ENCODE measurements at regions not wholly inside any gene's neighbourhood (a gene's known extent, or its start where the extent isn't known, plus 50 kb on each side); places are given as distances from the start of the nearest gene placed in this dataset.
"Not testable (repeated sequence)": the region's sequence is repeated elsewhere in the genome, so short reads cannot be mapped to it uniquely, and the experiment has no call there.

DNA sequence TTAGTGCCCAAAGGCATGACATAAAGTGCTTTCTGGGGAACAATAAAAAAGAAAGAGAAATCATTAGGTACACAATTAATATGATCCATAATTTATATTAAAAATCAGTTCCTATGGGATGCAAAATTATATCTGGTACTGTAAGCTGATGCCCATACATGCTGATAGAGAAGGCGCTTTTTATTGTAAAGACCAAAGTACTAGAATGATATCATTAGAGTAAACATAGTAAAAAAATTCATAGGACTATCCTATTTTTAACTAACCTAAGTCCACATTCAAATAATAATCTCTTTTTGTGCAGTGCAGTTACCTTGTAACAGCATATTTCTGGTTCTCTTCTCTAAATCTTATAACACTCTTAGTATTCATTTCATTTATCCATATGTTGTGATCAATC lies 252.2 kb downstream of the ASXL3 start:
- no peak overlapping the region for H3K4me3 ChIP-seq (ENCODE audit: low read length)
- H3K4me1 ChIP-seq (ENCODE audit: control insufficient read depth, insufficient read depth, low read length): no peaks in the 10 kb centered on the region
- no peaks in the 10 kb centered on the region for H3K36me3 ChIP-seq (ENCODE audit: control insufficient read depth, insufficient read depth, low read length)
- no peak overlapping the region for H3K27ac ChIP-seq (ENCODE audit: low read length)
- no peak for DNase-seq
- no peaks in the 10 kb centered on the region for H3K27me3 ChIP-seq (ENCODE audit: control insufficient read depth, insufficient read depth, low read length)
- H3K9me3 ChIP-seq (replicated peaks; ENCODE audit: control insufficient read depth, low read depth, low read length): no peaks in the 10 kb centered on the region
- no CpG with 5 or more reads among the region's 1 CpG for whole genome bisulfite sequencing (ENCODE audit: insufficient coverage)

DNA sequence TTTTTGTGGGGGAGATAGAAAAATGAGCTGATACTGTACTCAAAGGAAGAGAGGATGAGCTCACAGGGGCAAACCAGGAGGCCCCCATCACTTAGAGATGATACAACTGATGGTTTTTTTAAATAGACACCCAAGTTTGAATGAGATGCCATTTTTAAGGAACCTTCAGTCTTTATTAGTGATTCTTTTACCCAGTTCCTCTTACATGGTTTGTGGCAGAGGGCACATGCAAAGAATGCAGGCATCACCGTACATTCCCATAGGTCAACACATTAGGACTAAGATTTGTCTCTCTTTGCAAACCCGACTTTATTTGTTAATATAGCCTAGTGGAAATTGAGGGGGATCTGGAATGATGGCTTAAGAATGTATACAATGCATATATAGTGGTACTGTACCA lies 250.9 kb downstream of the ASXL3 start:
- no peak overlapping the region for H3K27ac ChIP-seq (ENCODE audit: low read length)
- H3K4me3 ChIP-seq (ENCODE audit: low read length): no peak overlapping the region
- no peak for DNase-seq
- H3K4me1 ChIP-seq (ENCODE audit: control insufficient read depth, insufficient read depth, low read length): no peaks in the 10 kb centered on the region
- no peaks in the 10 kb centered on the region for H3K9me3 ChIP-seq (replicated peaks; ENCODE audit: control insufficient read depth, low read depth, low read length)
- WGBS (ENCODE audit: insufficient coverage): no CpG with 5 or more reads among the region's 2 CpGs
- no peaks in the 10 kb centered on the region for H3K36me3 ChIP-seq (ENCODE audit: control insufficient read depth, insufficient read depth, low read length)
- no peaks in the 10 kb centered on the region for H3K27me3 ChIP-seq (ENCODE audit: control insufficient read depth, insufficient read depth, low read length)

DNA sequence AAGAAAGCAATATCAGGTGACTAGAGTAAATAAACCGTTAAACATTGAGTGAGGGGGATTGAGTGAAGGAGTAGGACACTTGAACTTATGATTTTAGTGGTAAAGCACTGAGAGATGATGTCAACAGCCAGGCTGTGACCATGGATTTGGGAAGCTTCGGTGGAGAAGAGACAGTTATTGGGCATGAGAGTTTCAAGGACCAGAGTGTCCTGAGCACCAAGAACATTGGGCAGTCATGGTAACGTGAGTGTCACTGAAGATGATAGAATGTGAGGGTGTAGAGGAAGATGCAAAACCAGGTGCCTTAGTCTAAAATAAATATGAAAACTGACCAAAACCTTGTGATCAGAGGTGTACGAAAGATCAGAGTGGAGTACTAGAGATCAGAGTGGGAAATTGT lies 248.1 kb downstream of the ASXL3 start:
- H3K27me3 ChIP-seq (ENCODE audit: control insufficient read depth, insufficient read depth, low read length): no peaks in the 10 kb centered on the region

GRCh38 chr18:33821503-33821902 lies 243.5 kb downstream of the ASXL3 start:
- DNase-seq: no peak
- Histone ChIP-seq H3K4me3 (ENCODE audit: low read length) (no peak overlapping the region), H3K27me3 (ENCODE audit: control insufficient read depth, insufficient read depth, low read length) (no peaks in the 10 kb centered on the region), H3K4me1 (ENCODE audit: control insufficient read depth, insufficient read depth, low read length) (no peaks in the 10 kb centered on the region), H3K9me3 (replicated peaks; ENCODE audit: control insufficient read depth, low read depth, low read length) (no peaks in the 10 kb centered on the region), H3K36me3 (ENCODE audit: control insufficient read depth, insufficient read depth, low read length) (no peaks in the 10 kb centered on the region), H3K27ac (ENCODE audit: low read length) (no peak overlapping the region)
- WGBS (ENCODE audit: insufficient coverage): 25% methylated on average over 1 of the region's 1 CpG

More for the DNA sequence above, 248.1 kb downstream of the ASXL3 start:
- WGBS (ENCODE audit: insufficient coverage): 83% methylated on average over 3 of the region's 4 CpGs
- Histone ChIP-seq H3K9me3 (replicated peaks; ENCODE audit: control insufficient read depth, low read depth, low read length) (no peaks in the 10 kb centered on the region), H3K36me3 (ENCODE audit: control insufficient read depth, insufficient read depth, low read length) (no peaks in the 10 kb centered on the region), H3K27ac (ENCODE audit: low read length) (no peak overlapping the region), H3K4me3 (ENCODE audit: low read length) (no peak overlapping the region), H3K4me1 (ENCODE audit: control insufficient read depth, insufficient read depth, low read length) (no peaks in the 10 kb centered on the region)
- DNase-seq: no peak

GRCh38 chr18:33820517-33821371 lies 242.7 kb downstream of the ASXL3 start:
- DNase-seq: peak; percentile 13
- H3K27ac ChIP-seq (ENCODE audit: low read length): no peak overlapping the region
- H3K27me3 ChIP-seq (ENCODE audit: control insufficient read depth, insufficient read depth, low read length): no peaks in the 10 kb centered on the region
- WGBS (ENCODE audit: insufficient coverage): 27% methylated on average over 36 of the region's 39 CpGs
- H3K36me3 ChIP-seq (ENCODE audit: control insufficient read depth, insufficient read depth, low read length): no peaks in the 10 kb centered on the region
- H3K9me3 ChIP-seq (replicated peaks; ENCODE audit: control insufficient read depth, low read depth, low read length): no peaks in the 10 kb centered on the region
- no peak overlapping the region for H3K4me3 ChIP-seq (ENCODE audit: low read length)
- no peaks in the 10 kb centered on the region for H3K4me1 ChIP-seq (ENCODE audit: control insufficient read depth, insufficient read depth, low read length)

DNA sequence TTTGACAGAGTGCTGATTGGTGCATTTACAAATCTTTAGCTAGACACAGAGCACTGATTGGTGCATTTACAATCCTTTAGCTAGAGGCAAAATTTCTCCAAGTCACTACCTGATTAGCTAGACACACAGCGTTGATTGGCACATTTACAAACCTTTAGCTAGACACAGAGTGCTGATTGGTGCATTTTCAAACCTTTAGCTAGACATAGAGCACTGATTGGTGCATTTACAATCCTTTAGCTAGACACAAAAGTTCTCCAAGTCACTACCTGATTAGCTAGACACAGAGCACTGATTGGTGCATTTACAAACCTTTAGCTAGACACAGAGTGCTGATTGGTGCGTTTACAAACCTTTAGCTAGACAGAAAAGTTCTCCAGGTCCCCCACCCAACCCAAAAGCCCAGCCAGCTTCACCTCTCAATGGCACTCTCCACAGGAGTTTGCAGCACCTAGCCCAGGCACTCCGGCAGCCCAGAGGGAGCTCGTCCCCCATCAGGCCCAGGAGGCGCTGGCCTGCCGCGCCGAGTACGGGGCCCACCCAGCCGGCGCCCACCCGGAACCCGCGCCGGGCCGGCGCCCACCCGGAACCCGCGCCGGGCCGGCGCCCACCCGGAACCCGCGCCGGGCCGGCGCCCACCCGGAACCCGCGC lies 241.8 kb downstream of the ASXL3 start:
- WGBS (ENCODE audit: insufficient coverage): 40% methylated on average over 9 of the region's 32 CpGs
- DNase-seq; H3K9me3 ChIP-seq (replicated peaks; ENCODE audit: control insufficient read depth, low read depth, low read length); H3K4me1 ChIP-seq (ENCODE audit: control insufficient read depth, insufficient read depth, low read length); H3K27me3 ChIP-seq (ENCODE audit: control insufficient read depth, insufficient read depth, low read length); H3K4me3 ChIP-seq (ENCODE audit: low read length); H3K27ac ChIP-seq (ENCODE audit: low read length); H3K36me3 ChIP-seq (ENCODE audit: control insufficient read depth, insufficient read depth, low read length): not testable (repeated sequence)

DNA sequence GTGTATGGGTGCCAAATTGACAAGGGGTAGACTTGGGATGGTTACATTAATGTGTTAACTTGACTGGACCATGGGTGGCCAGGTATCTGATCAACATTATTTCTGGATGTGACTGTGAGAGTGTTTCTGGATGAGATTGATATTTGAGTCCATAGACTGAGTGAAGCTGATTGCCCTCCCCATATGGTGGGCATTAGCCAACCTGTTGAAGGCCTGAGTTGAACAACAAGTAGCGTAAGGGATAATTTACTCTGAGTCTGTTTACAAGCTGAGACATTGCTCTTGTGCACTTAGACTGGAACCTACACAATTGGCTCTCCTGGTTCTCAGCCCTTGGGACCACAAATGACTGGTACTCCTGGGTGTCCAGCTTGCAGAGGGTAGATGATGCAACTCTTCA lies 240.1 kb downstream of the ASXL3 start:
- Histone ChIP-seq H3K27me3 (ENCODE audit: control insufficient read depth, insufficient read depth, low read length) (no peaks in the 10 kb centered on the region), H3K4me1 (ENCODE audit: control insufficient read depth, insufficient read depth, low read length) (no peaks in the 10 kb centered on the region), H3K9me3 (replicated peaks; ENCODE audit: control insufficient read depth, low read depth, low read length) (no peaks in the 10 kb centered on the region), H3K27ac (ENCODE audit: low read length) (no peak overlapping the region), H3K4me3 (ENCODE audit: low read length) (no peak overlapping the region), H3K36me3 (ENCODE audit: control insufficient read depth, insufficient read depth, low read length) (no peaks in the 10 kb centered on the region)
- DNase-seq: no peak
- 75% methylated on average over 1 of the region's 1 CpG for WGBS (ENCODE audit: insufficient coverage)

DNA sequence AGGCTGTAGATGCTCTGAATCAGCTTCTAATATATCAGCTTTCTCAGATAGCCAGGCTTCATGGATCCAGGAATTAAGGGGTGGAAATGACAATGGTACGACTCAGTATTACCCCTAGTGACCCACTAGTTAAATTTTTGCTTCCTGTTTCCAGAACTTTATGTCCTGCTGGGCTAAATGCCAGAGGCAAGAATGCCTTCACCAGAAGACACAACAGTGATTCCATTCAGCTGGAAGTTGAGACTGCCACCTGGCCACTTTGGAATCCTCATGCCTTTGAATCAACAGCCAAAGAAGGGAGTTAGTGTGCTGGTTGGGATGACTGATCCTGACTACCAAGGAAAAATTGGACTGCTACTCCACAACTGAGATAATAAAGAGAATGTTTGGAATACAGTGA lies 239.1 kb downstream of the ASXL3 start:
- Histone ChIP-seq H3K36me3 (ENCODE audit: control insufficient read depth, insufficient read depth, low read length) (no peaks in the 10 kb centered on the region), H3K27me3 (ENCODE audit: control insufficient read depth, insufficient read depth, low read length) (no peaks in the 10 kb centered on the region), H3K4me3 (ENCODE audit: low read length) (no peak overlapping the region), H3K27ac (ENCODE audit: low read length) (no peak overlapping the region), H3K9me3 (replicated peaks; ENCODE audit: control insufficient read depth, low read depth, low read length) (no peaks in the 10 kb centered on the region), H3K4me1 (ENCODE audit: control insufficient read depth, insufficient read depth, low read length) (no peaks in the 10 kb centered on the region)
- no CpG with 5 or more reads among the region's 1 CpG for WGBS (ENCODE audit: insufficient coverage)
- DNase-seq: peak; percentile 31

GRCh38 chr18:33814546-33814945 lies 236.5 kb downstream of the ASXL3 start:
- H3K9me3 ChIP-seq (replicated peaks; ENCODE audit: control insufficient read depth, low read depth, low read length): no peaks in the 10 kb centered on the region
- H3K27ac ChIP-seq (ENCODE audit: low read length): no peak overlapping the region
- H3K27me3 ChIP-seq (ENCODE audit: control insufficient read depth, insufficient read depth, low read length): no peaks in the 10 kb centered on the region
- no peaks in the 10 kb centered on the region for H3K36me3 ChIP-seq (ENCODE audit: control insufficient read depth, insufficient read depth, low read length)
- H3K4me1 ChIP-seq (ENCODE audit: control insufficient read depth, insufficient read depth, low read length): no peaks in the 10 kb centered on the region
- no peak overlapping the region for H3K4me3 ChIP-seq (ENCODE audit: low read length)
- DNase-seq: peak; percentile 44

DNA sequence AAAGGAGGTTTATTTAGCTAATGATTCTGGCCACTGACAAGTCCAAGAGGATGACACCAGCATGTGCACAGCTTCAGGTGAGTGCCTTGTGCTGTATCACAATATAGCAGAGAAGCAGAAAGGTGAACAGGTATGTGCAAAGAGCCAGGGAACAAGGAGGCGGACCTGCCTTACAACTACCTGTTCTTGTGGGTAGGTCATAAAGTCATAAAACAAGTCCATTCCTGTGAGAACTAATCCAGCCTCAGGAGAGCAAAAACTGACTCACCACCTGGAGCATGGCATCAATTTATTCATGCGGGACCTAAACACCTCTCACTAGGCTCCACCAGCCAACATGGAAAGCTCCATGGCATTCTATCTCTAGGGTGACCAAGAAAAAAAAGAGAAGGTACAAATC lies 234.2 kb downstream of the ASXL3 start:
- Histone ChIP-seq H3K27ac (ENCODE audit: low read length) (no peak overlapping the region), H3K9me3 (replicated peaks; ENCODE audit: control insufficient read depth, low read depth, low read length) (no peaks in the 10 kb centered on the region), H3K4me1 (ENCODE audit: control insufficient read depth, insufficient read depth, low read length) (no peaks in the 10 kb centered on the region), H3K27me3 (ENCODE audit: control insufficient read depth, insufficient read depth, low read length) (no peaks in the 10 kb centered on the region), H3K4me3 (ENCODE audit: low read length) (no peak overlapping the region), H3K36me3 (ENCODE audit: control insufficient read depth, insufficient read depth, low read length) (no peaks in the 10 kb centered on the region)
- WGBS (ENCODE audit: insufficient coverage): 83% methylated on average over 1 of the region's 2 CpGs
- no peak for DNase-seq
